ENCODE measurements at regions not wholly inside any gene's neighbourhood (a gene's known extent, or its start where the extent isn't known, plus 50 kb on each side); places are given as distances from the start of the nearest gene placed in this dataset.
A peak's percentile ranks its signal among the peaks of the same experiment; 100 is the strongest.

GRCh38 chr16:86121374-86122010, 222.5 kb downstream of the IRF8 start:
- DNase-seq = no peak

- DNase-seq = no peak
These were observed 223.8 kb downstream of the IRF8 start for GRCh38 chr16:86122681-86123342.

GRCh38 chr16:86124321-86124720, 225.4 kb downstream of the IRF8 start:
- no peak for DNase-seq

GRCh38 chr16:86126891-86127290, 227.9 kb downstream of the IRF8 start:
- DNase-seq = no peak

GRCh38 chr16:86127366-86127765, 228.4 kb downstream of the IRF8 start:
- DNase-seq = no peak

- DNase-seq = no peak
These were observed 229.3 kb downstream of the IRF8 start for GRCh38 chr16:86128246-86128645.

- DNase-seq = no peak
These were observed 230.6 kb downstream of the IRF8 start for GRCh38 chr16:86129541-86129940.

- DNase-seq = no peak
These were observed 234.4 kb downstream of the IRF8 start for GRCh38 chr16:86133377-86133776.

GRCh38 chr16:86133847-86134375, 234.9 kb downstream of the IRF8 start:
- no peak for DNase-seq

- peak; percentile 19 for DNase-seq
These were observed 236.0 kb downstream of the IRF8 start for GRCh38 chr16:86134802-86135461.

- no peak for DNase-seq
These were observed 238.4 kb downstream of the IRF8 start for GRCh38 chr16:86137359-86137758.

GRCh38 chr16:86138121-86139085, 239.4 kb downstream of the IRF8 start:
- no peak for DNase-seq

- DNase-seq = no peak
These were observed 243.9 kb downstream of the IRF8 start for GRCh38 chr16:86142801-86143236.

GRCh38 chr16:86143666-86144065, 244.7 kb downstream of the IRF8 start:
- no peak for DNase-seq

GRCh38 chr16:86145669-86146068, 246.7 kb downstream of the IRF8 start:
- no peak for DNase-seq

GRCh38 chr16:86150641-86151238, 251.8 kb downstream of the IRF8 start:
- DNase-seq = no peak

- DNase-seq = no peak
These were observed 252.4 kb downstream of the IRF8 start for GRCh38 chr16:86151239-86151851.

GRCh38 chr16:86156155-86156554, 257.2 kb downstream of the IRF8 start:
- no peak for DNase-seq

GRCh38 chr16:86157616-86158247, 258.8 kb downstream of the IRF8 start:
- peak; percentile 15 for DNase-seq

GRCh38 chr16:86158688-86159360, 259.9 kb downstream of the IRF8 start:
- DNase-seq = no peak

GRCh38 chr16:86165479-86165878, 266.5 kb downstream of the IRF8 start:
- no peak for DNase-seq
